GM12878 (cell line): ENCODE measurements at regions not wholly inside any gene's neighbourhood (a gene's known extent, or its start where the extent isn't known, plus 50 kb on each side); places are given as distances from the start of the nearest gene placed in this dataset.
A peak's percentile ranks its signal among the peaks of the same experiment; 100 is the strongest.

Experiments used
- ATAC-seq: fragments of 200-7000 bp; cut with Tn5 transposase; 3 replicates; pipeline ENCODE4 v1.9.1; 2020; ENCODE audit warnings: mild to moderate bottlenecking, moderate library complexity
- BruUV-seq: library from RNA; stranded (reverse); fragments of 400-500 nt; replicated peaks from 2 replicates; lab custom pipeline; 2021; lab: Mats Ljungman, UMichigan
- CTCF ChIA-PET: fragments of 300-600 bp; sonication (Branson Sonifier 250); formaldehyde crosslinking; extraction: SDS; loops from one replicate; lab custom pipeline; 2021; ENCODE audit warnings: inconsistent platforms; lab: Yijun Ruan, JAX
- POLR2A ChIA-PET: fragments of 350-600 bp; formaldehyde crosslinking; extraction: SDS; loops from one replicate; lab custom pipeline; 2021; ENCODE audit warnings: inconsistent platforms; lab: Charles Lee
- RAD21 ChIA-PET: fragments of 300-600 bp; sonication (Branson Sonifier 250); formaldehyde crosslinking; loops from one replicate; lab custom pipeline; 2023; ENCODE audit warnings: antibody characterized with exemption; ENCODE audit not compliant: unreplicated experiment; lab: Charles Lee
- SMC1A ChIA-PET: fragments of 300-600 bp; sonication (Branson Sonifier 250); formaldehyde crosslinking; loops from one replicate; lab custom pipeline; 2023; ENCODE audit not compliant: unreplicated experiment, uncharacterized antibody; lab: Charles Lee
- DNase-seq: peaks from one replicate; pipeline ENCODE4 v3.0.0-alpha.2; 2011; ENCODE audit warnings: low read depth, low spot score
- FAIRE-seq: peaks from 3 replicates; lab custom pipeline; 2011; peaks lifted over from hg19 to GRCh38; lab: Jason Lieb, UNC
- H2AFZ ChIP-seq: 2 replicates; pipeline ENCODE4 v1.6.0; 2011; ENCODE audit warnings: low read depth, low read length, control low read depth; ENCODE audit not compliant: control insufficient read depth
- H3K27ac ChIP-seq: 2 replicates; pipeline ENCODE4 v1.5.1; 2011; ENCODE audit warnings: control low read depth; ENCODE audit not compliant: control insufficient read depth, insufficient read depth
- H3K27me3 ChIP-seq, 2 experiments: replicated peaks in 1 of 2; 2 replicates each; pipeline versions ENCODE4 v1.6.0 to v1.6.1; 2011; ENCODE audit warnings: low read length in 1 of 2; ENCODE audit not compliant: control insufficient read depth in 2 of 2, insufficient read depth in 2 of 2
- H3K36me3 ChIP-seq, 2 experiments: 2 replicates each; pipeline ENCODE4 v1.5.1; 2011; ENCODE audit warnings: low read length in 1 of 2; ENCODE audit not compliant: control insufficient read depth in 2 of 2, insufficient read depth in 2 of 2
- H3K4me1 ChIP-seq: 2 replicates; pipeline ENCODE4 v1.6.1; 2011; ENCODE audit warnings: mild to moderate bottlenecking, low read length, moderate library complexity, mixed read lengths; ENCODE audit not compliant: control insufficient read depth, insufficient read depth
- H3K4me2 ChIP-seq: 2 replicates; pipeline ENCODE4 v1.6.0; 2011; ENCODE audit warnings: control low read depth; ENCODE audit not compliant: control insufficient read depth, insufficient read depth
- H3K4me3 ChIP-seq: fragments of 200-600 bp; sonication (generic); 2 replicates; pipeline ENCODE4 v1.5.1; 2016
- H3K79me2 ChIP-seq: 2 replicates; pipeline ENCODE4 v1.6.0; 2011; ENCODE audit warnings: low read length; ENCODE audit not compliant: control insufficient read depth, insufficient read depth
- H3K9ac ChIP-seq: 2 replicates; pipeline ENCODE4 v1.8.0; 2011; ENCODE audit warnings: low read length, control low read depth, mixed read lengths; ENCODE audit not compliant: control insufficient read depth, insufficient read depth
- H3K9me3 ChIP-seq: replicated peaks from 3 replicates; pipeline ENCODE4 v1.5.1; 2011; ENCODE audit warnings: mild to moderate bottlenecking, low read length; ENCODE audit not compliant: control insufficient read depth, insufficient read depth
- H4K20me1 ChIP-seq: 2 replicates; pipeline ENCODE4 v1.6.0; 2011; ENCODE audit not compliant: control insufficient read depth, insufficient read depth
- ATF3 ChIP-seq: IDR thresholded peaks from 2 replicates; pipeline ENCODE4 v1.6.1; 2011; ENCODE audit warnings: low read depth, mild to moderate bottlenecking, low read length, moderate library complexity, borderline replicate concordance; ENCODE audit errors: extremely low read depth
- BCLAF1 ChIP-seq: fragments of 450-650 bp; IDR thresholded peaks from 2 replicates; pipeline ENCODE4 v1.6.1; 2017; ENCODE audit warnings: antibody characterized with exemption, mild to moderate bottlenecking, moderate library complexity
- BHLHE40 ChIP-seq, 2 experiments: fragments of 450-650 bp in 1 of 2; IDR thresholded peaks; 2 replicates each; pipeline ENCODE4 v1.6.1; 2011 to 2017; ENCODE audit warnings: low read depth in 2 of 2, borderline replicate concordance in 1 of 2, improper control_type of control experiment in 1 of 2, low read length in 1 of 2, mild to moderate bottlenecking in 1 of 2
- DPF2 ChIP-seq: fragments of 450-650 bp; IDR thresholded peaks from 2 replicates; pipeline ENCODE4 v1.6.1; 2017; ENCODE audit warnings: mild to moderate bottlenecking
- NR2F1 ChIP-seq: fragments of 450-650 bp; conservative IDR thresholded peaks from 2 replicates; pipeline ENCODE4 v1.6.1; 2017; ENCODE audit warnings: mild to moderate bottlenecking
- RAD21 ChIP-seq: IDR thresholded peaks from 2 replicates; pipeline ENCODE4 v1.6.1; 2011; ENCODE audit warnings: mild to moderate bottlenecking, low read depth, low read length, moderate library complexity; ENCODE audit not compliant: insufficient read depth
- RUNX3 ChIP-seq: IDR thresholded peaks from 2 replicates; pipeline ENCODE4 v1.6.1; 2012; ENCODE audit warnings: low read length, inconsistent platforms
- SMAD5 ChIP-seq: IDR thresholded peaks from 2 replicates; pipeline ENCODE4 v1.6.1; 2016; ENCODE audit warnings: antibody characterized with exemption, low read depth
- SMC3 ChIP-seq: IDR thresholded peaks from 2 replicates; pipeline ENCODE4 v1.6.1; 2011; ENCODE audit warnings: low read length, improper control_type of control experiment, borderline replicate concordance
- YY1 ChIP-seq: IDR thresholded peaks from 2 replicates; pipeline ENCODE4 v1.6.1; 2011; ENCODE audit warnings: low read depth, mild to moderate bottlenecking, low read length
- WGBS: methylation state at CpG from one replicate; pipeline ENCODE4 v1.1.6; 2016; ENCODE audit warnings: low lambda C conversion rate; ENCODE audit not compliant: insufficient replicate concordance, insufficient coverage; ENCODE audit errors: missing lambda C conversion rate; 5-methylcytosine and 5-hydroxymethylcytosine counted together
- in situ Hi-C: fragments of 300-500 bp; cut with MboI; formaldehyde crosslinking; loops from 9 replicates; pipeline ENCODE4 v1.14.3; 2018; ENCODE audit warnings: mixed read lengths
- intact Hi-C: fragments of 100-400 bp; cut with micrococcal nuclease; formaldehyde crosslinking; loops from one replicate; pipeline ENCODE4 v1.14.2; 2022; ENCODE audit not compliant: unreplicated experiment
- TF ChIP-seq, protein P1 (sequence below): IDR thresholded peaks from 2 replicates; pipeline ENCODE4 v1.6.1; 2012; ENCODE audit warnings: improper control_type of control experiment, low read depth, low read length; ENCODE audit not compliant: insufficient replicate concordance
- TF ChIP-seq, protein P2 (sequence below), 3 experiments: IDR thresholded peaks in 2 of 3; conservative IDR thresholded peaks in 1 of 3; 2 replicates each; pipeline ENCODE4 v1.5.1; 2011; ENCODE audit warnings: low read depth in 3 of 3, low read length in 3 of 3, mild to moderate bottlenecking in 3 of 3, control low read depth in 2 of 3, moderate library complexity in 2 of 3, inconsistent platforms in 1 of 3, mixed read lengths in 1 of 3; ENCODE audit not compliant: control insufficient read depth in 2 of 3, insufficient read depth in 1 of 3; ENCODE audit errors: extremely low read depth in 1 of 3

DNA sequence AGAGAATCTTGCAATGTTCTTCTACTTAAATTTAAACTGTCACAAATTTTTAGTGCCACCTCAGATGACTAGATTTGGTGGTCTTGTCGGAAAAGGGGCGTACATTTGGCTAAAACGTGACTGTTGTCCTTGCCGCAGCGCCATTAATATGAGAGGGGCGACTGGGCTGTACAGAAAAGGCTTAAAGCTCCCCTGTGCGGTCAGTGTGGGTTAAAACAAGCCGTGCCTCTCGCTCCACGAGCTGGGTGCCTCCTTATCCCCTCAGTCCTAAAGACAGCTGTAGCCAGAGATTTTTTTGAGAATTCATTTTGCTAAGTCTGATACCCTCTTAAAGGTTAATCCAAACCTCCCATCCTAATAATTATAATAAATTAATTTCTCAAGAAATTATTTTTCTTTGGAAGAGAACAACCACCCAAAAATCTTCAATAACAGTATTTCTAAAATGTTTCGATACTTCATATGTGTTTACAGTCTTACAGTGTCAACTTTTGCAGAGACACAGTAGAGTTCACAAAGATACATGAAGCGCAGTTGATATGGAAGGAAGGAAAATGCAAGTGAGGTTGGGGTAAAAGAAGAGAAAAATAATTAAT lies 68.6 kb downstream of the C7orf25 start:
- no peak overlapping the region for H2AFZ ChIP-seq
- no peaks in the 10 kb centered on the region for H3K79me2 ChIP-seq
- ATAC-seq (peak; percentile 94), DNase-seq (no peak), FAIRE-seq (no peak)
- no peak overlapping the region for H3K9ac ChIP-seq
- H4K20me1 ChIP-seq = no peaks in the 10 kb centered on the region
- WGBS = 29% methylated on average over 12 of the region's 12 CpGs
- no peaks in the 10 kb centered on the region for H3K36me3 ChIP-seq
- ChIA-PET RAD21 (interaction anchor here (1.0 to 1.6 kb wide), 5 partner anchors 33 to 902 kb away, joined by 3 to 12 read pairs (median 7); no protein-coding TSS in a partner anchor), SMC1A (interaction anchor here (1.0 to 2.7 kb wide), 4 partner anchors 860 to 903 kb away, joined by 5 to 20 read pairs (median 5); no protein-coding TSS in a partner anchor), POLR2A (no interaction called here), CTCF (interaction anchor here (0.5 to 3.8 kb wide), 14 partner anchors 8 to 903 kb away, joined by 3 to 41 read pairs (median 4); no protein-coding TSS in a partner anchor)
- peaks cover 0 to 2% of the 10 kb centered on the region in 2 experiments; a peak in 2 of 4 replicates for H3K27me3 ChIP-seq
- intact Hi-C loops = loop anchor here (2.0 to 5.0 kb wide), 2 partner anchors 866 to 901 kb away; no protein-coding TSS in a partner anchor
- H3K4me2 ChIP-seq = no peak overlapping the region
- no peaks in the 10 kb centered on the region for H3K9me3 ChIP-seq
- H3K27ac ChIP-seq = no peak overlapping the region
- in situ Hi-C loops = loop anchor here (10.0 kb wide), 2 partner anchors 869 to 899 kb away; no protein-coding TSS in a partner anchor
- H3K4me1 ChIP-seq = no peaks in the 10 kb centered on the region
- no TSS peak for BruUV-seq
- no peak overlapping the region for H3K4me3 ChIP-seq
- TF ChIP-seq SMAD5 = no peak
- 0 out of 2 replicates have a peak, but pooled peaks have one; percentile 5 for TF ChIP-seq RUNX3
- peak; percentile 59 for TF ChIP-seq RAD21
- TF ChIP-seq, protein P1, sequence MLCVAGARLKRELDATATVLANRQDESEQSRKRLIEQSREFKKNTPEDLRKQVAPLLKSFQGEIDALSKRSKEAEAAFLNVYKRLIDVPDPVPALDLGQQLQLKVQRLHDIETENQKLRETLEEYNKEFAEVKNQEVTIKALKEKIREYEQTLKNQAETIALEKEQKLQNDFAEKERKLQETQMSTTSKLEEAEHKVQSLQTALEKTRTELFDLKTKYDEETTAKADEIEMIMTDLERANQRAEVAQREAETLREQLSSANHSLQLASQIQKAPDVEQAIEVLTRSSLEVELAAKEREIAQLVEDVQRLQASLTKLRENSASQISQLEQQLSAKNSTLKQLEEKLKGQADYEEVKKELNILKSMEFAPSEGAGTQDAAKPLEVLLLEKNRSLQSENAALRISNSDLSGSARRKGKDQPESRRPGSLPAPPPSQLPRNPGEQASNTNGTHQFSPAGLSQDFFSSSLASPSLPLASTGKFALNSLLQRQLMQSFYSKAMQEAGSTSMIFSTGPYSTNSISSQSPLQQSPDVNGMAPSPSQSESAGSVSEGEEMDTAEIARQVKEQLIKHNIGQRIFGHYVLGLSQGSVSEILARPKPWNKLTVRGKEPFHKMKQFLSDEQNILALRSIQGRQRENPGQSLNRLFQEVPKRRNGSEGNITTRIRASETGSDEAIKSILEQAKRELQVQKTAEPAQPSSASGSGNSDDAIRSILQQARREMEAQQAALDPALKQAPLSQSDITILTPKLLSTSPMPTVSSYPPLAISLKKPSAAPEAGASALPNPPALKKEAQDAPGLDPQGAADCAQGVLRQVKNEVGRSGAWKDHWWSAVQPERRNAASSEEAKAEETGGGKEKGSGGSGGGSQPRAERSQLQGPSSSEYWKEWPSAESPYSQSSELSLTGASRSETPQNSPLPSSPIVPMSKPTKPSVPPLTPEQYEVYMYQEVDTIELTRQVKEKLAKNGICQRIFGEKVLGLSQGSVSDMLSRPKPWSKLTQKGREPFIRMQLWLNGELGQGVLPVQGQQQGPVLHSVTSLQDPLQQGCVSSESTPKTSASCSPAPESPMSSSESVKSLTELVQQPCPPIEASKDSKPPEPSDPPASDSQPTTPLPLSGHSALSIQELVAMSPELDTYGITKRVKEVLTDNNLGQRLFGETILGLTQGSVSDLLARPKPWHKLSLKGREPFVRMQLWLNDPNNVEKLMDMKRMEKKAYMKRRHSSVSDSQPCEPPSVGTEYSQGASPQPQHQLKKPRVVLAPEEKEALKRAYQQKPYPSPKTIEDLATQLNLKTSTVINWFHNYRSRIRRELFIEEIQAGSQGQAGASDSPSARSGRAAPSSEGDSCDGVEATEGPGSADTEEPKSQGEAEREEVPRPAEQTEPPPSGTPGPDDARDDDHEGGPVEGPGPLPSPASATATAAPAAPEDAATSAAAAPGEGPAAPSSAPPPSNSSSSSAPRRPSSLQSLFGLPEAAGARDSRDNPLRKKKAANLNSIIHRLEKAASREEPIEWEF = no peak
- TF ChIP-seq BCLAF1 = no peak
- TF ChIP-seq, protein P2, sequence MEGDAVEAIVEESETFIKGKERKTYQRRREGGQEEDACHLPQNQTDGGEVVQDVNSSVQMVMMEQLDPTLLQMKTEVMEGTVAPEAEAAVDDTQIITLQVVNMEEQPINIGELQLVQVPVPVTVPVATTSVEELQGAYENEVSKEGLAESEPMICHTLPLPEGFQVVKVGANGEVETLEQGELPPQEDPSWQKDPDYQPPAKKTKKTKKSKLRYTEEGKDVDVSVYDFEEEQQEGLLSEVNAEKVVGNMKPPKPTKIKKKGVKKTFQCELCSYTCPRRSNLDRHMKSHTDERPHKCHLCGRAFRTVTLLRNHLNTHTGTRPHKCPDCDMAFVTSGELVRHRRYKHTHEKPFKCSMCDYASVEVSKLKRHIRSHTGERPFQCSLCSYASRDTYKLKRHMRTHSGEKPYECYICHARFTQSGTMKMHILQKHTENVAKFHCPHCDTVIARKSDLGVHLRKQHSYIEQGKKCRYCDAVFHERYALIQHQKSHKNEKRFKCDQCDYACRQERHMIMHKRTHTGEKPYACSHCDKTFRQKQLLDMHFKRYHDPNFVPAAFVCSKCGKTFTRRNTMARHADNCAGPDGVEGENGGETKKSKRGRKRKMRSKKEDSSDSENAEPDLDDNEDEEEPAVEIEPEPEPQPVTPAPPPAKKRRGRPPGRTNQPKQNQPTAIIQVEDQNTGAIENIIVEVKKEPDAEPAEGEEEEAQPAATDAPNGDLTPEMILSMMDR (IDR thresholded peaks at IDR 0.05 in 2 of 3, conservative IDR thresholded peaks at IDR 0.05 in 1 of 3; ENCODE audit: control insufficient read depth in 2 of 3, extremely low read depth in 1 of 3, insufficient read depth in 1 of 3, low read depth in 3 of 3, low read length in 3 of 3) = peak; percentile 40 to 60 (median 50)
- no peak for TF ChIP-seq DPF2
- no peak for TF ChIP-seq ATF3
- TF ChIP-seq SMC3 = peak; percentile 42; the same call in 1 of the 2 replicates
- peak; percentile 68; the same call in 1 of the 2 replicates for TF ChIP-seq YY1
- no peak for TF ChIP-seq NR2F1
- peak; percentile 49 to 72; a peak in 3 of 4 replicates for TF ChIP-seq BHLHE40 (IDR thresholded peaks at IDR 0.05; ENCODE audit: borderline replicate concordance in 1 of 2, low read depth in 2 of 2, low read length in 1 of 2)
